ENCODE measurements at regions not wholly inside any gene's neighbourhood (a gene's known extent, or its start where the extent isn't known, plus 50 kb on each side); places are given as distances from the start of the nearest gene placed in this dataset.
"Not testable (repeated sequence)": the region's sequence is repeated elsewhere in the genome, so short reads cannot be mapped to it uniquely, and the experiment has no call there.

DNA sequence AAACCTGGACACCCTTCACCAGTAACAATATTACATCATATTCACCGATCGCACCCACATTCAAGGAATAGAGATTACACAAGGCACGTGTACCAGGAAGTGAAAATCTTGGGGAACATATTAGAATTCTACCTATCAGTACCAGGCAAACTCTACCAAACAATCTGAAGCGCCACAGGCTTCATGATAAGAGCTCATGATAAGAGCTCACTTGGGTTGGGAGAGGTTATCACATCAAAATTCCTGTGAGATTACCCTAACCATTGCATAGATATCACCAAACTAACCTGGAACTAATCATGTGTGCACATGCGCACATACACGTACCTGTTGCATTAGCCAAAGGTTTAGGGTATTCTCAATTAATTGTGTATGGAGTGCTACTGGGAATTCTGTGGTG, 1861.3 kb downstream of the PCDH9 start:
- POLR2A ChIA-PET, result no interaction called here
- CTCF ChIA-PET, result no interaction called here
- DNase-seq (ENCODE audit: extremely low spot score), result no peak
- TF ChIP-seq FOXK2 (IDR thresholded peaks at IDR 0.05) (no peak), TARDBP (IDR thresholded peaks at IDR 0.05) (no peak), FOXM1 (IDR thresholded peaks at IDR 0.05; ENCODE audit: borderline replicate concordance) (no peak), SP1 (IDR thresholded peaks at IDR 0.05) (no peak), ELF4 (IDR thresholded peaks at IDR 0.05) (no peak), L3MBTL2 (conservative IDR thresholded peaks at IDR 0.05) (no peak), HDGF (IDR thresholded peaks at IDR 0.05; ENCODE audit: borderline replicate concordance) (no peak), LEF1 (IDR thresholded peaks at IDR 0.05; ENCODE audit: borderline replicate concordance) (no peak), SUZ12 (IDR thresholded peaks at IDR 0.05) (no peak), ARNT (IDR thresholded peaks at IDR 0.05) (no peak)
- TF ChIP-seq, protein P1, sequence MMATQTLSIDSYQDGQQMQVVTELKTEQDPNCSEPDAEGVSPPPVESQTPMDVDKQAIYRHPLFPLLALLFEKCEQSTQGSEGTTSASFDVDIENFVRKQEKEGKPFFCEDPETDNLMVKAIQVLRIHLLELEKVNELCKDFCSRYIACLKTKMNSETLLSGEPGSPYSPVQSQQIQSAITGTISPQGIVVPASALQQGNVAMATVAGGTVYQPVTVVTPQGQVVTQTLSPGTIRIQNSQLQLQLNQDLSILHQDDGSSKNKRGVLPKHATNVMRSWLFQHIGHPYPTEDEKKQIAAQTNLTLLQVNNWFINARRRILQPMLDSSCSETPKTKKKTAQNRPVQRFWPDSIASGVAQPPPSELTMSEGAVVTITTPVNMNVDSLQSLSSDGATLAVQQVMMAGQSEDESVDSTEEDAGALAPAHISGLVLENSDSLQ (IDR thresholded peaks at IDR 0.05), result no peak

DNA sequence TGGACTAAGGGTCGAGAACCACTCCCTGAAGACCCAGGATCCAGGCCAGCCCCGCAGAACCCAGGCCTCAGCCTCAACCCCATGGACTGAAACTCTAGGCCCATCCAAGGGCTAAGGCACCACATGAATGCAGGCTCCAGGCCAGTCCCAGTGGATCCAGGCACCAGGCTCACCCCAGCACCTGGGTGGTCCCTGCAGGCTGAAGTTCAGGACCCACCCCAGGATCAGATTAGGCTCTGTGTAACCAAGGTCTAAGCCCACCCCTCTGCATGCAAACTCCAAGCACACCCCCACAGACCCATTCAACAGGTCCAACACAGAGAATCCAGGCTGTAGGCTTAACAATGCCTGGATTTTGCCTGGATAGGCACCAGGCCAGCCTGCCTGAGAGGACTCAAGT, 1876.2 kb downstream of the PCDH9 start:
- POLR2A ChIA-PET, result no interaction called here
- CTCF ChIA-PET, result no interaction called here
- TF ChIP-seq SUZ12 (IDR thresholded peaks at IDR 0.05) (no peak), FOXM1 (IDR thresholded peaks at IDR 0.05; ENCODE audit: borderline replicate concordance) (no peak), LEF1 (IDR thresholded peaks at IDR 0.05; ENCODE audit: borderline replicate concordance) (no peak), ZNF384 (IDR thresholded peaks at IDR 0.05) (no peak), HDGF (IDR thresholded peaks at IDR 0.05; ENCODE audit: borderline replicate concordance) (no peak), NFRKB (IDR thresholded peaks at IDR 0.05) (no peak), ELF4 (IDR thresholded peaks at IDR 0.05) (no peak), FOXA1 (IDR thresholded peaks at IDR 0.05) (no peak), L3MBTL2 (conservative IDR thresholded peaks at IDR 0.05) (no peak), ARNT (IDR thresholded peaks at IDR 0.05) (no peak)
- DNase-seq (ENCODE audit: extremely low spot score), result no peak

DNA sequence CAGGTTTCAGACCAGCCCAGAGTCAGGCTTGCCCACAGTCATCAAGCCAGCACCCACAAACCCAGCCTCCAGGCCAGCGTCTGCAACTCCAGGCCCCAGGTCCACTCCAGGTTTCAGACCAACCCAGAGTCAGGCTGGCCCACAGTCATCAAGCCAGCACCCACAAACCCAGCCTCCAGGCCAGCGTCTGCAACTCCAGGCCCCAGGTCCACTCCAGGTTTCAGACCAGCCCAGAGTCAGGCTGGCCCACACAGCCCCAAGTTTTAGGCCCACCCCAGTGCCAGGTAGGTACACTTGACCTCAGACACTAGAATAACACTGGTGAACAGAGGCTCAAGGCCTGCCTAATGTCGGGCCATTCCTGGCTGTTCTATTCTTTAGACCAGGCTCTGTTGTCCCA, 1877.0 kb downstream of the PCDH9 start:
- POLR2A ChIA-PET; CTCF ChIA-PET; DNase-seq (ENCODE audit: extremely low spot score): not testable (repeated sequence)

DNA sequence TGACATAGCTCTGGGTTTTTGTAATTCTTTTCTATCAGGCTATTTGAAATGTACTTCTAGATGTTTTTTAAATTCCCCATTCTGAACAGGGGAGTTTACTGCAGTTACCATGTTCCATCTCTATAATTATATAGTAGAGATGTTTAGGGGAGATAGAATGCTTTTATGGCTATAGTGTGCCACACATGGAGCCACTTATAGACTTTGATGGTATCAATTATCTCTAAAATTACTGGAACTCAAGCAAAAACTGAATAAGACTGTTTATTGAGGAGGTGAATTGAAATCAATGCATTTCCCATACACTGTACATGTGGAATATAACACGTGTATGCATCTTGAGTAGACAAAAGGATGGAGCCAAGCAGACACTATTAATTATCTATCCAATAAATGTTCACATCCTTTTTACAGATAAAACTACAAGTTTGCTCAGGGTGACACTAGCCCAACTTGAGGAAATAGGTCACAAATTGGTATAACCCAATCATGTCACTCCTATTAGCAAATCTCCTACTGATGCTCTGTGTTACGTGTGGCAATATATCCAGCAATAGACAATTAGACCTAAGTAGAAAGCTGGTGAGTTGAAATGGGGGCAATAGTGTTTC, 1882.6 kb downstream of the PCDH9 start:
- TF ChIP-seq L3MBTL2 (conservative IDR thresholded peaks at IDR 0.05) (0 out of 2 replicates have a peak, but pooled peaks have one; percentile 8), FOXK2 (IDR thresholded peaks at IDR 0.05) (no peak), ELF4 (IDR thresholded peaks at IDR 0.05) (no peak)
- POLR2A ChIA-PET, result no interaction called here
- no peak for DNase-seq (ENCODE audit: extremely low spot score)
- CTCF ChIA-PET, result no interaction called here

DNA sequence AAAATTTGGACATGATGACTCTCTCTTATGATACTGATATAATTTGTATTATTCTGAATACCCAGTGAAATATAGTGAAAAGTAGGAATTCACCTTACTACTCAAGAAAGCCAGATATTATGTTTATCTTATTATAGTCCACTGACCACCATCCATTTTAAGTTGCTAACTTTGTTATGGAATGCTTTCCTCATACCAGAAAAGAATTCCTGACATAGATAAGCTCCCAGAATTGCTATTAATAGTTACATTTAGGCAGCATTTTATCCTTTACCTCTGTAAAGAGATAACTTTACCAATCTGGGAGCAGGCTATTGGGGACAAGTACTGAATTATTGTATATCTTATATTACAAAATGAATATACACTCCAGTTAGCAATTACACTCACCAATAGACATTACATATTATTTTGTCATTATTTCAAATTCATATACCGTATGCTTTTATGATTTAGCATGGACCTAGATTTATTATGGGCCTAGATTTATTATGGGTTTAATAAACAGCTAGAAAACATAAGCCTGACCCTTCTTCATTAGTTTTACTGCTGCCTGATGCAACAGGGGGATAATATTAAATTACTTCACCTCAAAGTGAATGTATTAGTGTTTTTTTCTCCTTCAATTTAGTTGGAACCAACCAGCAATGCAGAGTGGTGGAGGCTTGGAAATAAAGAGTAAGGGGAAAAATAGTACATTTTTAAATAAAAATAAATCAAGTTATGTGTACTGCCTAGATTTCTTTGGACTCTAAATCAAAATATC, 1886.1 kb downstream of the PCDH9 start:
- ChIA-PET POLR2A (no interaction called here), CTCF (no interaction called here)
- DNase-seq (ENCODE audit: extremely low spot score), result no peak
- TF ChIP-seq LEF1 (IDR thresholded peaks at IDR 0.05; ENCODE audit: borderline replicate concordance) (0 out of 2 replicates have a peak, but pooled peaks have one; percentile 7), L3MBTL2 (conservative IDR thresholded peaks at IDR 0.05) (no peak)

DNA sequence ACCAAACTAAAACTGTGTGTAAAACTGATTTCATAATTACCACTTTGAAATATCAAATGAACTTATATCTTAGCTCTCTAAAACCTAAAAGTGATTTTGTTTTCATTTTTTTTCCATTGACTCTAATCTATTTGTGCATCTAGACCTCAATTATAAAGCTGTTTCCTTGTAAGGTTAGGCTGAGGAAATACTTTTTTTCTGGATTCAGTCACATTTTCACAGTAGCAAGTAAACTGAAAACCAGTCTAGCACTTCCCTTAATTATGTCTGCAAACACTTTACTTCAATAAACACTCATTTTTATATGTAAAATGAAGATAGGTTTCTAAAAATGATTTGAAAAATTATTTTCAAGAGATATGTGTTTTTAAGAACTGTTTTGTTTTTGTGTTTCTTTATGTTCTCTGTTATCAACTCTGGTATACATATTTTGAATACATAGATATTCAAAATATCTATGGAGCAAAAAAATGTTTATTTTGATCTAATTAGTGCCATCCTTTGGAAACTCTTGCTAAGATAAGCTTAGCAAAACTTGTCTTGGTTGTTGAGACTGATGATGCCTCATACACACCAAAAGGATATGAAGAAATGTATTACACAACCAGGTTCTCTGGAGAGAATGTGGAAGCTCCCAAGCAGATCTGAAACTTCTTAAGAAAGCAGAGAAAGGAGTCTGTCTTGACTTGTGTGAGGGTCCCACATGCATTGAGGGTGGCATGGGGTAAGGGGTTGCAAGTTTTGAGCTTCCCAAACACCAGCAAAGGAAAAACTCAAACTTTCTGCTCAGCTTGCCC, 1887.4 kb downstream of the PCDH9 start:
- ChIA-PET POLR2A (no interaction called here), CTCF (interaction anchor here (0.6 kb wide), 1 partner anchor 1882 kb away, joined by 3 read pairs; no protein-coding TSS in a partner anchor)
- DNase-seq (ENCODE audit: extremely low spot score), result no peak
- no peak for TF ChIP-seq HDGF (IDR thresholded peaks at IDR 0.05; ENCODE audit: borderline replicate concordance)
- no peak for TF ChIP-seq SP1 (IDR thresholded peaks at IDR 0.05)
- no peak for TF ChIP-seq FOXK2 (IDR thresholded peaks at IDR 0.05)
- no peak for TF ChIP-seq FOXA1 (IDR thresholded peaks at IDR 0.05)
- TF ChIP-seq ZNF384 (IDR thresholded peaks at IDR 0.05), result no peak
- no peak for TF ChIP-seq SUZ12 (IDR thresholded peaks at IDR 0.05)
- no peak for TF ChIP-seq FOXM1 (IDR thresholded peaks at IDR 0.05; ENCODE audit: borderline replicate concordance)
- no peak for TF ChIP-seq ARNT (IDR thresholded peaks at IDR 0.05)
- TF ChIP-seq L3MBTL2 (conservative IDR thresholded peaks at IDR 0.05), result no peak
- TF ChIP-seq NFRKB (IDR thresholded peaks at IDR 0.05), result no peak
- TF ChIP-seq CTBP1 (IDR thresholded peaks at IDR 0.05; ENCODE audit: borderline replicate concordance), result no peak
- TF ChIP-seq, protein P1 (IDR thresholded peaks at IDR 0.05), result no peak
- no peak for TF ChIP-seq TARDBP (IDR thresholded peaks at IDR 0.05)
- TF ChIP-seq ELF4 (IDR thresholded peaks at IDR 0.05), result no peak
- no peak for TF ChIP-seq LEF1 (IDR thresholded peaks at IDR 0.05; ENCODE audit: borderline replicate concordance)
- no peak for TF ChIP-seq BHLHE40 (IDR thresholded peaks at IDR 0.05; ENCODE audit: borderline replicate concordance)

DNA sequence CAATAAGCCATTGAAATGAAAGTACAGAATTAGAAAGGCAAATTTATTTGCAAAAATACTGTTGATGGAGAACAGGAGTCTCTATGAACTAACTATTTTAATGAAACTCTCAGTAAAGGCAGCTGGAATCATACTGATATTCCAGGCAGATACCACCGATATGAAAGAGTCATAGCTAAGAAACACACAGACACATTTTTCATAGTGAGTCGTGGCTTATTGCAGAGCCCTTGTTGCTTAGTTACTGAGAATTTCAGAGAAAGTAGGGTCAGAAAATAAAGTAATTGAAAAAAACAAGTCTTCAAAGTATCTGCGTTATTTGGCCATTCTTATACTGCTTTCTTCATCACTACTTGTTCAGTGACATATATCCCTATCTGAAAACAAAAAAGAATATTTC, 1890.9 kb downstream of the PCDH9 start:
- ChIA-PET POLR2A (no interaction called here), CTCF (no interaction called here)
- DNase-seq (ENCODE audit: extremely low spot score), result no peak
- TF ChIP-seq L3MBTL2 (conservative IDR thresholded peaks at IDR 0.05) (no peak), BHLHE40 (IDR thresholded peaks at IDR 0.05; ENCODE audit: borderline replicate concordance) (no peak), FOXM1 (IDR thresholded peaks at IDR 0.05; ENCODE audit: borderline replicate concordance) (no peak), NFRKB (IDR thresholded peaks at IDR 0.05) (no peak), FOXK2 (IDR thresholded peaks at IDR 0.05) (no peak), CTBP1 (IDR thresholded peaks at IDR 0.05; ENCODE audit: borderline replicate concordance) (no peak), SP1 (IDR thresholded peaks at IDR 0.05) (no peak), HDGF (IDR thresholded peaks at IDR 0.05; ENCODE audit: borderline replicate concordance) (no peak), ELF4 (IDR thresholded peaks at IDR 0.05) (no peak), SUZ12 (IDR thresholded peaks at IDR 0.05) (no peak)
- TF ChIP-seq, protein P1 (IDR thresholded peaks at IDR 0.05), result no peak

All from HEK293T (cell line).